HepG2 (cell line): ENCODE measurements at regions not wholly inside any gene's neighbourhood (a gene's known extent, or its start where the extent isn't known, plus 50 kb on each side); places are given as distances from the start of the nearest gene placed in this dataset.
A peak's percentile ranks its signal among the peaks of the same experiment; 100 is the strongest.

Source experiments
- FOXA1 ChIP-seq, 2 experiments: fragments of 450-650 bp in 1 of 2; sonication (generic) in 1 of 2; formaldehyde crosslinking in 1 of 2; IDR thresholded peaks; 2 replicates each; pipeline versions ENCODE4 v1.4.0 to v1.6.1; 2016 to 2020; ENCODE audit warnings: missing genetic modification reagents in 1 of 2
- HCFC1 ChIP-seq: fragments of 150-350 bp; IDR thresholded peaks from 2 replicates; pipeline ENCODE4 v1.6.1; 2014; ENCODE audit warnings: low read depth, low read length
- HNF4G ChIP-seq, 2 experiments: sonication (generic) in 1 of 2; formaldehyde crosslinking in 1 of 2; IDR thresholded peaks; 2 replicates each; pipeline versions ENCODE4 v1.4.0 to v1.6.1; 2011 to 2020; ENCODE audit warnings: borderline replicate concordance in 2 of 2, low read depth in 2 of 2, mild to moderate bottlenecking in 2 of 2, low read length in 1 of 2, missing genetic modification reagents in 1 of 2, moderate library complexity in 1 of 2
- HNRNPL ChIP-seq: fragments of 200-400 bp; formaldehyde crosslinking; IDR thresholded peaks from 2 replicates; pipeline ENCODE4 v1.6.1; 2017; ENCODE audit warnings: mild to moderate bottlenecking, low read depth, low read length
- IRF9 ChIP-seq: sonication (generic); formaldehyde crosslinking; IDR thresholded peaks from 2 replicates; pipeline ENCODE4 v1.8.0; 2022; ENCODE audit warnings: missing genetic modification reagents, mild to moderate bottlenecking, borderline replicate concordance
- MEIS2 ChIP-seq: sonication (generic); formaldehyde crosslinking; IDR thresholded peaks from 2 replicates; pipeline ENCODE4 v1.9.0; 2021; ENCODE audit warnings: mild to moderate bottlenecking, missing genetic modification reagents
- MXD3 ChIP-seq: IDR thresholded peaks from 2 replicates; pipeline ENCODE4 v1.6.1; 2016; ENCODE audit warnings: mild to moderate bottlenecking, missing biosample characterization, missing genetic modification reagents
- MXD4 ChIP-seq: IDR thresholded peaks from 2 replicates; pipeline ENCODE4 v1.6.1; 2016; ENCODE audit warnings: mild to moderate bottlenecking, missing biosample characterization, missing genetic modification reagents
- NFE2L2 ChIP-seq: fragments of 150-350 bp; IDR thresholded peaks from 2 replicates; pipeline ENCODE4 v1.6.1; 2014; ENCODE audit warnings: low read length
- SMAD9 ChIP-seq: sonication (generic); formaldehyde crosslinking; IDR thresholded peaks from 2 replicates; pipeline ENCODE4 v1.5.1; 2020; ENCODE audit warnings: mild to moderate bottlenecking, missing genetic modification reagents
- TEF ChIP-seq: sonication (generic); formaldehyde crosslinking; IDR thresholded peaks from 2 replicates; pipeline ENCODE4 v1.5.0; 2020; ENCODE audit warnings: missing genetic modification reagents
- TRAFD1 ChIP-seq: sonication (generic); formaldehyde crosslinking; IDR thresholded peaks from 2 replicates; pipeline ENCODE4 v1.5.1; 2020; ENCODE audit warnings: missing genetic modification reagents, mild to moderate bottlenecking, borderline replicate concordance
- ZKSCAN1 ChIP-seq: fragments of 150-350 bp; IDR thresholded peaks from 2 replicates; pipeline ENCODE4 v1.6.1; 2014; ENCODE audit warnings: low read length
- ZNF124 ChIP-seq: sonication (generic); formaldehyde crosslinking; IDR thresholded peaks from 2 replicates; pipeline ENCODE4 v1.4.0; 2020; ENCODE audit warnings: missing genetic modification reagents
- ZNF281 ChIP-seq: sonication (generic); formaldehyde crosslinking; IDR thresholded peaks from 2 replicates; pipeline ENCODE4 v1.4.0; 2020; ENCODE audit warnings: missing genetic modification reagents, borderline replicate concordance
- ZNF33A ChIP-seq: sonication (generic); formaldehyde crosslinking; IDR thresholded peaks from 2 replicates; pipeline ENCODE4 v1.5.1; 2020; ENCODE audit warnings: missing genetic modification reagents, mild to moderate bottlenecking, moderate library complexity, borderline replicate concordance
- ZNF639 ChIP-seq: conservative IDR thresholded peaks from 2 replicates; pipeline ENCODE4 v1.6.1; 2018; ENCODE audit warnings: missing genetic modification reagents
- ZUFSP ChIP-seq: sonication (generic); formaldehyde crosslinking; IDR thresholded peaks from 2 replicates; pipeline ENCODE4 v1.9.0; 2021; ENCODE audit warnings: missing genetic modification reagents, mild to moderate bottlenecking, borderline replicate concordance

- 0 out of 2 replicates have a peak, but pooled peaks have one; percentile 20 for TF ChIP-seq MXD3
- TF ChIP-seq NFE2L2, result no peak
- TF ChIP-seq ZKSCAN1, result no peak
- no peak for TF ChIP-seq SMAD9 (CRISPR knock-in tag)
- TF ChIP-seq IRF9, result no peak
- peak; percentile 51; the same call in 1 of the 2 replicates for TF ChIP-seq ZNF281 (CRISPR knock-in tag)
- no peak for TF ChIP-seq ZUFSP (CRISPR knock-in tag)
- peak; percentile 59; the same call in 1 of the 2 replicates for TF ChIP-seq ZNF639 (CRISPR knock-in tag)
- no peak for TF ChIP-seq ZNF33A (CRISPR knock-in tag)
- TF ChIP-seq TRAFD1 (CRISPR knock-in tag), result no peak
- TF ChIP-seq TEF (CRISPR knock-in tag), result peak; percentile 92
- peak; percentile 64; the same call in 1 of the 2 replicates for TF ChIP-seq HNF4G (IDR thresholded peaks at IDR 0.05; ENCODE audit: borderline replicate concordance, low read depth, low read length)
- peak; percentile 30; the same call in 1 of the 2 replicates for TF ChIP-seq HNF4G (CRISPR knock-in tag; IDR thresholded peaks at IDR 0.05; ENCODE audit: borderline replicate concordance, low read depth)
- no peak for TF ChIP-seq MXD4 (CRISPR knock-in tag)
- no peak for TF ChIP-seq FOXA1 (IDR thresholded peaks at IDR 0.05)
- TF ChIP-seq FOXA1 (CRISPR knock-in tag; IDR thresholded peaks at IDR 0.05), result peak; percentile 88
- peak; percentile 33; the same call in 1 of the 2 replicates for TF ChIP-seq ZNF124 (CRISPR knock-in tag)
- TF ChIP-seq MEIS2 (CRISPR knock-in tag), result peak; percentile 72
- TF ChIP-seq HNRNPL, result no peak
- TF ChIP-seq HCFC1, result no peak
Observed at GRCh38 chr13:40072663-40073120, 417.2 kb downstream of the COG6 start (continued).
